Liver (tissue), 3 donors: ENCODE measurements at regions not wholly inside any gene's neighbourhood (a gene's known extent, or its start where the extent isn't known, plus 50 kb on each side); places are given as distances from the start of the nearest gene placed in this dataset.

Experiments
- ATF3 ChIP-seq: IDR thresholded peaks from 2 replicates; pipeline ENCODE4 v1.6.1; 2016; ENCODE audit warnings: antibody characterized with exemption
- CTCF ChIP-seq: fragments of 150-350 bp; IDR thresholded peaks from 2 replicates; pipeline ENCODE4 v1.5.1; 2017; ENCODE audit warnings: improper control_type of control experiment, low read depth, low read length; ENCODE audit not compliant: missing input control
- FOXA1 ChIP-seq: IDR thresholded peaks from 2 replicates; pipeline ENCODE4 v1.6.1; 2016; ENCODE audit warnings: antibody characterized with exemption
- GABPA ChIP-seq, 2 donors: IDR thresholded peaks in 1 of 2; conservative IDR thresholded peaks in 1 of 2; 2 replicates each; pipeline ENCODE4 v1.6.1; 2016; ENCODE audit warnings: antibody characterized with exemption in 2 of 2, mild to moderate bottlenecking in 1 of 2, moderate library complexity in 1 of 2
- MAX ChIP-seq: IDR thresholded peaks from 2 replicates; pipeline ENCODE4 v1.6.1; 2016; ENCODE audit warnings: antibody characterized with exemption
- NR2F2 ChIP-seq: IDR thresholded peaks from 2 replicates; pipeline ENCODE4 v1.6.1; 2016; ENCODE audit warnings: antibody characterized with exemption
- RAD21 ChIP-seq, 2 donors: IDR thresholded peaks; 2 replicates each; pipeline ENCODE4 v1.6.1; 2016; ENCODE audit warnings: antibody characterized with exemption in 2 of 2, mild to moderate bottlenecking in 2 of 2
- REST ChIP-seq: IDR thresholded peaks from 2 replicates; pipeline ENCODE4 v1.6.1; 2016; ENCODE audit warnings: antibody characterized with exemption, mild to moderate bottlenecking
- RXRA ChIP-seq, 2 donors: IDR thresholded peaks; 2 replicates each; pipeline ENCODE4 v1.6.1; 2017 to 2018; ENCODE audit warnings: antibody characterized with exemption in 2 of 2, mild to moderate bottlenecking in 1 of 2
- SP1 ChIP-seq: IDR thresholded peaks from 2 replicates; pipeline ENCODE4 v1.6.1; 2018; ENCODE audit warnings: antibody characterized with exemption, mild to moderate bottlenecking
- TAF1 ChIP-seq: conservative IDR thresholded peaks from 2 replicates; pipeline ENCODE4 v1.6.1; 2016; ENCODE audit warnings: antibody characterized with exemption, mild to moderate bottlenecking
- YY1 ChIP-seq: IDR thresholded peaks from 2 replicates; pipeline ENCODE4 v1.6.1; 2016; ENCODE audit warnings: antibody characterized with exemption, mild to moderate bottlenecking
- ZBTB33 ChIP-seq: IDR thresholded peaks from 2 replicates; pipeline ENCODE4 v1.6.1; 2016; ENCODE audit warnings: antibody characterized with exemption
- donor health status: healthy.
- donor health status: healthy.

GRCh38 chr2:11889854-11890253 is 143.4 kb downstream of the LPIN1 start:
- no peak for TF ChIP-seq GABPA (IDR thresholded peaks at IDR 0.05 in 1 of 2, conservative IDR thresholded peaks at IDR 0.05 in 1 of 2)
- no peak for TF ChIP-seq CTCF
- TF ChIP-seq ATF3 = no peak
- no peak for TF ChIP-seq RAD21 (IDR thresholded peaks at IDR 0.05)
- no peak for TF ChIP-seq TAF1
- no peak for TF ChIP-seq ZBTB33
- TF ChIP-seq REST = no peak
- TF ChIP-seq YY1 = no peak
- no peak for TF ChIP-seq MAX
- no peak for TF ChIP-seq SP1
- TF ChIP-seq FOXA1 = no peak
- no peak for TF ChIP-seq NR2F2
- TF ChIP-seq RXRA (IDR thresholded peaks at IDR 0.05) = no peak
